ENCODE measurements at regions not wholly inside any gene's neighbourhood (a gene's known extent, or its start where the extent isn't known, plus 50 kb on each side); places are given as distances from the start of the nearest gene placed in this dataset.
"Not testable (repeated sequence)": the region's sequence is repeated elsewhere in the genome, so short reads cannot be mapped to it uniquely, and the experiment has no call there.

DNA sequence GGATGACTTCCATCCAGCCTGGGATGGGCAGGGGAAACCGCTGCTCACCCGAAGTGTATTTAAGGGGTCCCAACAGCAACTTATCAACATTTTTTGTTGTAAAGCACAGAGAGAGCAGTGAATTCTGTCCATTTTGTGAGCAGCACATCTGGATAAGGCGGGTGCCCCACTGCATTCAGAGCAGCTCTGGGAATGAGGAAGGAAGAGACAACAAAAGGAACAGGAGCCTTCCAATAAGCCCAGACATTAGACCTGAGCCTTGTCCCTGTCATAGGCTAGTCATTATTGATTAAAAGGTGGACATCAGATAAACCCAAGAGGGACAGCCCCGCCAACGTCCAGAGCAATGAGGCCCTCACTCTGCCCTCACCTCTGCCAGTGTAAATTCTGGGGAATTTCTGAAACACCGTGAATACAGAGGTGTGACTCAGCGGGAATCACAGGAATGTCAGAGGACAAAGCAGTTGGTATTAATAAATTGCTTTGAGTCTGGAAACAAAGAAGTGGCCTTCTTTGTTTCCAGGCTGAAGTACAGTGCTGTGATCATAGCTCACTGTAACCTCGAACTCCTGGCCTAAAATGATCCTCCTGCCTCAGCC, 78.2 kb upstream of the PLGLB2 start:
- intact Hi-C loops (cut with DNase I); H3K36me3 ChIP-seq; H3K27ac ChIP-seq; H3K4me3 ChIP-seq; H3K27me3 ChIP-seq; H3K4me1 ChIP-seq; DNase-seq; H3K9me3 ChIP-seq: not testable (repeated sequence)
- ATAC-seq, result peak in 2 of 4 donors; percentile 29 to 69
- 64% methylated on average over 2 of the region's 8 CpGs for WGBS (ENCODE audit: insufficient coverage, low coverage, low lambda C conversion rate, missing lambda C conversion rate)

DNA sequence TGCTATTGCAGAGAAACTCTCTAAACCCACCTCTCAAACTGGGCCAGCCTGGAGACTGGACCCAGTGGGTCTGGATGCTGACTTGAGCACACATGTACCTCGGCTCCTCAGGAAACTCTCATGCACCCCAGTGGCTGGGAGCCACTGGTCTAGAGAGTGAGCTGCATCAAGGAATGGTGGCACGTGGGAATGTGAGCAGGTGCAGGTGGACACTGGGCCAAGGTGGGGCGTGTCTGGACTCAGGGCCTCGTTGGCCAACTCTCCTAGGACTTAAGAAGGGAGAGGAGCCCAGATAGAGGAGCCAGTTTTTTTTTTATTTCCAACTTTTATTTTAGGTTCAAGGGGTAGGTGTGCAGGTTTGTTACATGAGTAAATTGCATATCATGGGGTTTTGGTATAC, 75.5 kb upstream of the PLGLB2 start:
- intact Hi-C loops (cut with DNase I); DNase-seq; H3K36me3 ChIP-seq; H3K9me3 ChIP-seq; H3K4me1 ChIP-seq; H3K27ac ChIP-seq; H3K27me3 ChIP-seq; H3K4me3 ChIP-seq; ATAC-seq: not testable (repeated sequence)
- WGBS (ENCODE audit: insufficient coverage, low coverage, low lambda C conversion rate, missing lambda C conversion rate), result 100% methylated on average over 2 of the region's 4 CpGs

- no CpG with 5 or more reads among the region's 2 CpGs for WGBS (ENCODE audit: insufficient coverage, low coverage, low lambda C conversion rate, missing lambda C conversion rate)
- ATAC-seq; H3K27me3 ChIP-seq; intact Hi-C loops (cut with DNase I); DNase-seq; H3K27ac ChIP-seq; H3K4me1 ChIP-seq; H3K36me3 ChIP-seq; H3K4me3 ChIP-seq; H3K9me3 ChIP-seq: not testable (repeated sequence)
These were observed 73.2 kb upstream of the PLGLB2 start for GRCh38 chr2:87674729-87675128.

GRCh38 chr2:87675487-87675886, 72.4 kb upstream of the PLGLB2 start:
- H3K4me3 ChIP-seq, H3K36me3 ChIP-seq: not testable (repeated sequence)
- no CpG with 5 or more reads among the region's 7 CpGs for WGBS (ENCODE audit: insufficient coverage, low coverage, low lambda C conversion rate, missing lambda C conversion rate)

DNA sequence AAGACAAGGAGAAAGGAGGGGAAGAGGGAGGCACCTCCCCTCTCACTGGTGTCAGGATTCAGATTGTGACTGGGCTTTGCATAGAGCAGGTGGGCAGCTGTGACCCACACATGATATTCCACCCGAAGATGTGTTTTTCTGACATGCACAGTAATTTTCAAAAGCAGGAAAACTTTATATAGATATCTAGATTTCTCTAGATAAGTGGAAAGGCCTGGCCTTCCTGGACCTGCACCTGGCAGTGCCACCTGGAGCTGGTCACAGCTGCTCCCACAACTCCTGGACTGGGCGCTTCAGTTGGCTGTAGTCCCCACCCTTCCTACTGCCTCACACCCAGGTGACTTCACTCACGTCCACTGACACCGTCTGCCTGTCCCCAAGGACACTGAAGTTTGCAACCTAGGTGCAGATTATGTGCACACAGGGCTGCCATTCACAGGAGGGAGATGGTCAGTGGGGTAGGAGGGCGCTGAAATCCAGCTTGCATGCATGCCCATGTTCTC, 70.4 kb upstream of the PLGLB2 start:
- WGBS (ENCODE audit: insufficient coverage, low coverage, low lambda C conversion rate, missing lambda C conversion rate), result no CpG with 5 or more reads among the region's 5 CpGs
- not testable (repeated sequence) for DNase-seq, H3K27ac ChIP-seq

More at GRCh38 chr2:87675487-87675886, 72.4 kb upstream of the PLGLB2 start:
- peak; percentile 61 to 76 (median 69) for ATAC-seq
- H3K27ac ChIP-seq; H3K27me3 ChIP-seq; intact Hi-C loops (cut with DNase I); H3K9me3 ChIP-seq; H3K4me1 ChIP-seq: not testable (repeated sequence)
- peak in 1 of 3 donors; percentile 48 for DNase-seq

DNA sequence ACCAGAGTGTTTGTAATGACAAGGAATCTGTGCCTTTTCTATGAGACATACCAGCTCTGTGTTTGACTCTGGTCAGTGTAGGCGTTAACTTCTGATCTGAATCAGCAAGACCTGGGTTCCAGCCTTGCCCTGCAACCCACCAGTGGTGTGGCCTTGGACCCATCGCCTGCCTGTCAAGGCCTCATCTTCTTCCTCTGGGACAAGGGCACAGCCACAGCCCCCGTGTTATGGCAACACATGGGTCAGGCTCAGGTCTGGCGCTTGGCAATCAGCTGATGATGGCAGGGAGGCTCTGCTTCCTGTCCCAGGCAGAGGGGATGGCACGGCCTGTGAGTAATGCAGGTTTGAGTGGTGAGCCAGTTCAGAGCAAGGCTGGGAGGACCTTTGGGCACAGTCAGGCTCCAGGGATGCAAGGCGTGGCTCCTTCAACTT, 69.1 kb upstream of the PLGLB2 start:
- ATAC-seq; DNase-seq; H3K36me3 ChIP-seq; H3K4me3 ChIP-seq; H3K27ac ChIP-seq; intact Hi-C loops (cut with DNase I); H3K9me3 ChIP-seq; H3K27me3 ChIP-seq; H3K4me1 ChIP-seq: not testable (repeated sequence)
- 65% methylated on average over 2 of the region's 6 CpGs for WGBS (ENCODE audit: insufficient coverage, low coverage, low lambda C conversion rate, missing lambda C conversion rate)

More for the DNA sequence above, 70.4 kb upstream of the PLGLB2 start:
- H3K4me3 ChIP-seq; H3K27me3 ChIP-seq; intact Hi-C loops (cut with DNase I); ATAC-seq; H3K36me3 ChIP-seq; H3K9me3 ChIP-seq; H3K4me1 ChIP-seq: not testable (repeated sequence)

DNA sequence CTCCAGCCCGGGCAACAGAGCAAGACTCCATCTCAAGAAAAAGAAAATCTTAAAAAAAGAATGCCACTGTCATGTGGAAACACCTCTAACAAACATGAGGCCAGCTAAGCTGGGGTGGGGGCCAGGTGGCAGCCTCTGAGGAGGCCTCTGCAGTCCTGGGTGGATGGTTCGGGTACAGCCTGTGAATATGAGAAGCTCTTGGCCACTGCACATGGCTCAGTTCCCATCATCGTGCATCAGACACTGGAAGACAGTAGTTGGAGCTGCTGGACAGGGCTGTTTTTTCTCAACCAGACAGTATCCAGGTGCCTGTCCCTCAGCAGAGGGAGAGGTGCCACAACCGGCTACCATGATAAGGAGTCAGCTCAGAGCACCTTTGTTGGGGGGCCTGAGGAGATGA, 67.9 kb upstream of the PLGLB2 start:
- DNase-seq; intact Hi-C loops (cut with DNase I); ATAC-seq: not testable (repeated sequence)

DNA sequence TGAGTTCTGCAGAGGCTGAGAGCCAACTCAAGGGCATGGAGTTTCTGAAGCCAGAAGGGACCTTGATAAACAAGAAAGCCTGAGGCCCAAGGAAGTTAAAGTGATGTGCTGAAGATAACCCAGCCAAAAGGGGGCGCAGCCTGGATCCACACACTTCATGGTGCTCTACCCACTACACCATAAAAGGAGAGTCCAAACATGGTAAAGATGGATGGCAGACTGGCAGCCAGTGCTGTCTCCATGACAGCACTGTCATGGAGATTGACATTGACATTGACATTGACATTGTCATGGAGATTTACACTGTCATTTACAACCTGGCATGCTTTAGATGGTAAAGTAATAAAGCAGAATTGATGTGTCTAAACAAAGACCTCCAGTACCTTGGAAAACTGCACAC, 67.2 kb upstream of the PLGLB2 start:
- intact Hi-C loops (cut with DNase I); H3K36me3 ChIP-seq; H3K4me3 ChIP-seq; H3K9me3 ChIP-seq; H3K27ac ChIP-seq; H3K4me1 ChIP-seq; DNase-seq; H3K27me3 ChIP-seq; ATAC-seq: not testable (repeated sequence)
- no CpG with 5 or more reads among the region's 1 CpG for WGBS (ENCODE audit: insufficient coverage, low coverage, low lambda C conversion rate, missing lambda C conversion rate)

More for the DNA sequence above, 67.9 kb upstream of the PLGLB2 start:
- 80% methylated on average over 1 of the region's 4 CpGs for WGBS (ENCODE audit: insufficient coverage, low coverage, low lambda C conversion rate, missing lambda C conversion rate)
- not testable (repeated sequence) for H3K4me1 ChIP-seq, H3K27me3 ChIP-seq, H3K9me3 ChIP-seq, H3K27ac ChIP-seq, H3K4me3 ChIP-seq, H3K36me3 ChIP-seq

Measured in right lobe of liver (tissue), 6 donors.